ENCODE measurements at regions not wholly inside any gene's neighbourhood (a gene's known extent, or its start where the extent isn't known, plus 50 kb on each side); places are given as distances from the start of the nearest gene placed in this dataset.

- no peak for TF ChIP-seq CTCF (IDR thresholded peaks at IDR 0.05; ENCODE audit: low read length)
- no peak for TF ChIP-seq EZH2 (optimal IDR thresholded peaks at IDR 0.05; ENCODE audit: low read depth, low read length)
Measured at GRCh38 chr20:10927011-10927583, 253.3 kb upstream of the JAG1 start.
